ENCODE measurements at regions not wholly inside any gene's neighbourhood (a gene's known extent, or its start where the extent isn't known, plus 50 kb on each side); places are given as distances from the start of the nearest gene placed in this dataset.

GRCh38 chr3:189563853-189564563, 67.2 kb upstream of the TP63 start:
- H3K4me3 ChIP-seq (ENCODE audit: low read length) = no peak overlapping the region
- no peak overlapping the region for H3K9ac ChIP-seq (ENCODE audit: low read length)
- H3K4me1 ChIP-seq (ENCODE audit: control insufficient read depth, insufficient read depth, low read length) = peaks cover 3% of the 10 kb centered on the region
- no peaks in the 10 kb centered on the region for H3K9me3 ChIP-seq (ENCODE audit: control insufficient read depth, low read length)
- peak; percentile 82 for DNase-seq (ENCODE audit: low read depth)
- no peaks in the 10 kb centered on the region for H3K36me3 ChIP-seq (ENCODE audit: control insufficient read depth, insufficient read depth, low read length, severe bottlenecking)
- no peaks in the 10 kb centered on the region for H3K27me3 ChIP-seq (replicated peaks; ENCODE audit: control insufficient read depth, insufficient read depth, low read length)

GRCh38 chr3:189566550-189567130, 64.5 kb upstream of the TP63 start:
- no peaks in the 10 kb centered on the region for H3K9me3 ChIP-seq (ENCODE audit: control insufficient read depth, low read length)
- H3K27me3 ChIP-seq (replicated peaks; ENCODE audit: control insufficient read depth, insufficient read depth, low read length) = no peaks in the 10 kb centered on the region
- H3K4me3 ChIP-seq (ENCODE audit: low read length) = no peak overlapping the region
- no peak overlapping the region for H3K9ac ChIP-seq (ENCODE audit: low read length)
- H3K4me1 ChIP-seq (ENCODE audit: control insufficient read depth, insufficient read depth, low read length) = peaks cover 3% of the 10 kb centered on the region
- H3K36me3 ChIP-seq (ENCODE audit: control insufficient read depth, insufficient read depth, low read length, severe bottlenecking) = no peaks in the 10 kb centered on the region
- no peak for DNase-seq (ENCODE audit: low read depth)

GRCh38 chr3:189567322-189567721, 63.9 kb upstream of the TP63 start:
- no peak for DNase-seq (ENCODE audit: low read depth)
- Histone ChIP-seq H3K4me3 (ENCODE audit: low read length) (no peak overlapping the region), H3K9ac (ENCODE audit: low read length) (no peak overlapping the region), H3K9me3 (ENCODE audit: control insufficient read depth, low read length) (no peaks in the 10 kb centered on the region), H3K4me1 (ENCODE audit: control insufficient read depth, insufficient read depth, low read length) (peaks cover 9% of the 10 kb centered on the region), H3K36me3 (ENCODE audit: control insufficient read depth, insufficient read depth, low read length, severe bottlenecking) (no peaks in the 10 kb centered on the region), H3K27me3 (replicated peaks; ENCODE audit: control insufficient read depth, insufficient read depth, low read length) (no peaks in the 10 kb centered on the region)

- Histone ChIP-seq H3K4me1 (ENCODE audit: control insufficient read depth, insufficient read depth, low read length) (peaks cover 14% of the 10 kb centered on the region), H3K4me3 (ENCODE audit: low read length) (no peak overlapping the region), H3K9me3 (ENCODE audit: control insufficient read depth, low read length) (no peaks in the 10 kb centered on the region), H3K27me3 (replicated peaks; ENCODE audit: control insufficient read depth, insufficient read depth, low read length) (no peaks in the 10 kb centered on the region), H3K36me3 (ENCODE audit: control insufficient read depth, insufficient read depth, low read length, severe bottlenecking) (no peaks in the 10 kb centered on the region), H3K9ac (ENCODE audit: low read length) (no peak overlapping the region)
- DNase-seq (ENCODE audit: low read depth) = no peak
Observed at GRCh38 chr3:189567766-189568420, 63.3 kb upstream of the TP63 start.

- Histone ChIP-seq H3K9me3 (ENCODE audit: control insufficient read depth, low read length) (no peaks in the 10 kb centered on the region), H3K9ac (ENCODE audit: low read length) (no peak overlapping the region), H3K4me3 (ENCODE audit: low read length) (no peak overlapping the region), H3K4me1 (ENCODE audit: control insufficient read depth, insufficient read depth, low read length) (peaks cover 17% of the 10 kb centered on the region), H3K36me3 (ENCODE audit: control insufficient read depth, insufficient read depth, low read length, severe bottlenecking) (no peaks in the 10 kb centered on the region), H3K27me3 (replicated peaks; ENCODE audit: control insufficient read depth, insufficient read depth, low read length) (no peaks in the 10 kb centered on the region)
- DNase-seq (ENCODE audit: low read depth) = no peak
Observed at GRCh38 chr3:189568961-189569360, 62.2 kb upstream of the TP63 start.

GRCh38 chr3:189569473-189569872, 61.7 kb upstream of the TP63 start:
- Histone ChIP-seq H3K27me3 (replicated peaks; ENCODE audit: control insufficient read depth, insufficient read depth, low read length) (no peaks in the 10 kb centered on the region), H3K9me3 (ENCODE audit: control insufficient read depth, low read length) (no peaks in the 10 kb centered on the region), H3K4me3 (ENCODE audit: low read length) (no peak overlapping the region), H3K4me1 (ENCODE audit: control insufficient read depth, insufficient read depth, low read length) (peaks cover 14% of the 10 kb centered on the region), H3K36me3 (ENCODE audit: control insufficient read depth, insufficient read depth, low read length, severe bottlenecking) (no peaks in the 10 kb centered on the region), H3K9ac (ENCODE audit: low read length) (no peak overlapping the region)
- DNase-seq (ENCODE audit: low read depth) = no peak

GRCh38 chr3:189570916-189571315, 60.3 kb upstream of the TP63 start:
- Histone ChIP-seq H3K36me3 (ENCODE audit: control insufficient read depth, insufficient read depth, low read length, severe bottlenecking) (no peaks in the 10 kb centered on the region), H3K4me1 (ENCODE audit: control insufficient read depth, insufficient read depth, low read length) (peaks cover 14% of the 10 kb centered on the region), H3K27me3 (replicated peaks; ENCODE audit: control insufficient read depth, insufficient read depth, low read length) (no peaks in the 10 kb centered on the region), H3K9ac (ENCODE audit: low read length) (no peak overlapping the region), H3K4me3 (ENCODE audit: low read length) (no peak overlapping the region), H3K9me3 (ENCODE audit: control insufficient read depth, low read length) (no peaks in the 10 kb centered on the region)
- peak; percentile 25 for DNase-seq (ENCODE audit: low read depth)

GRCh38 chr3:189572249-189572648, 58.9 kb upstream of the TP63 start:
- no peaks in the 10 kb centered on the region for H3K9me3 ChIP-seq (ENCODE audit: control insufficient read depth, low read length)
- H3K4me1 ChIP-seq (ENCODE audit: control insufficient read depth, insufficient read depth, low read length) = peaks cover 15% of the 10 kb centered on the region
- H3K4me3 ChIP-seq (ENCODE audit: low read length) = no peak overlapping the region
- H3K36me3 ChIP-seq (ENCODE audit: control insufficient read depth, insufficient read depth, low read length, severe bottlenecking) = no peaks in the 10 kb centered on the region
- peak; percentile 39 for DNase-seq (ENCODE audit: low read depth)
- H3K27me3 ChIP-seq (replicated peaks; ENCODE audit: control insufficient read depth, insufficient read depth, low read length) = no peaks in the 10 kb centered on the region
- H3K9ac ChIP-seq (ENCODE audit: low read length) = no peak overlapping the region

- DNase-seq (ENCODE audit: low read depth) = peak; percentile 36
- Histone ChIP-seq H3K9me3 (ENCODE audit: control insufficient read depth, low read length) (no peaks in the 10 kb centered on the region), H3K4me1 (ENCODE audit: control insufficient read depth, insufficient read depth, low read length) (peaks cover 17% of the 10 kb centered on the region), H3K9ac (ENCODE audit: low read length) (no peak overlapping the region), H3K4me3 (ENCODE audit: low read length) (no peak overlapping the region), H3K36me3 (ENCODE audit: control insufficient read depth, insufficient read depth, low read length, severe bottlenecking) (no peaks in the 10 kb centered on the region), H3K27me3 (replicated peaks; ENCODE audit: control insufficient read depth, insufficient read depth, low read length) (no peaks in the 10 kb centered on the region)
Observed at GRCh38 chr3:189573004-189573403, 58.2 kb upstream of the TP63 start.

GRCh38 chr3:189576486-189576885, 54.7 kb upstream of the TP63 start:
- no peak for DNase-seq (ENCODE audit: low read depth)
- H3K4me3 ChIP-seq (ENCODE audit: low read length) = no peak overlapping the region
- no peak overlapping the region for H3K9ac ChIP-seq (ENCODE audit: low read length)
- H3K9me3 ChIP-seq (ENCODE audit: control insufficient read depth, low read length) = no peaks in the 10 kb centered on the region
- H3K4me1 ChIP-seq (ENCODE audit: control insufficient read depth, insufficient read depth, low read length) = peaks cover 17% of the 10 kb centered on the region
- H3K27me3 ChIP-seq (replicated peaks; ENCODE audit: control insufficient read depth, insufficient read depth, low read length) = no peaks in the 10 kb centered on the region
- H3K36me3 ChIP-seq (ENCODE audit: control insufficient read depth, insufficient read depth, low read length, severe bottlenecking) = no peaks in the 10 kb centered on the region

GRCh38 chr3:189577050-189577951, 53.9 kb upstream of the TP63 start:
- no peak for DNase-seq (ENCODE audit: low read depth)
- no peaks in the 10 kb centered on the region for H3K36me3 ChIP-seq (ENCODE audit: control insufficient read depth, insufficient read depth, low read length, severe bottlenecking)
- peaks cover 11% of the 10 kb centered on the region for H3K4me1 ChIP-seq (ENCODE audit: control insufficient read depth, insufficient read depth, low read length)
- H3K9me3 ChIP-seq (ENCODE audit: control insufficient read depth, low read length) = no peaks in the 10 kb centered on the region
- no peaks in the 10 kb centered on the region for H3K27me3 ChIP-seq (replicated peaks; ENCODE audit: control insufficient read depth, insufficient read depth, low read length)
- no peak overlapping the region for H3K4me3 ChIP-seq (ENCODE audit: low read length)
- no peak overlapping the region for H3K9ac ChIP-seq (ENCODE audit: low read length)
